Progenitor cell of endocrine pancreas (in vitro differentiated cells): ENCODE measurements at regions not wholly inside any gene's neighbourhood (a gene's known extent, or its start where the extent isn't known, plus 50 kb on each side); places are given as distances from the start of the nearest gene placed in this dataset.
"Not testable (repeated sequence)": the region's sequence is repeated elsewhere in the genome, so short reads cannot be mapped to it uniquely, and the experiment has no call there.

ENCODE experiments used
- DNase-seq: peaks from one replicate; pipeline ENCODE4 v3.0.0; 2021; ENCODE audit warnings: low spot score; ENCODE audit not compliant: unreplicated experiment
- H3K27ac Mint-ChIP-seq: 2 replicates; pipeline ENCODE4 v1.8.0; 2021; ENCODE audit warnings: mild to moderate bottlenecking, moderate library complexity, mixed read lengths
- H3K27me3 Mint-ChIP-seq: 2 replicates; pipeline ENCODE4 v1.8.0; 2021; ENCODE audit warnings: mixed read lengths
- H3K36me3 Mint-ChIP-seq: 2 replicates; pipeline ENCODE4 v1.8.0; 2022; ENCODE audit warnings: mixed read lengths; ENCODE audit not compliant: insufficient read depth
- H3K4me1 Mint-ChIP-seq: 2 replicates; pipeline ENCODE4 v1.8.0; 2021; ENCODE audit warnings: low read depth, mixed read lengths
- H3K4me3 Mint-ChIP-seq: 2 replicates; pipeline ENCODE4 v1.8.0; 2021; ENCODE audit warnings: low read depth, mild to moderate bottlenecking, moderate library complexity, mixed read lengths
- H3K9me3 Mint-ChIP-seq: 2 replicates; pipeline ENCODE4 v1.8.0; 2021; ENCODE audit warnings: low read depth, mixed read lengths
- CTCF ChIP-seq: fragments of 200-600 bp; sonication (generic); IDR thresholded peaks from one replicate; pipeline ENCODE4 v1.5.0; 2021; ENCODE audit warnings: antibody characterized with exemption, mild to moderate bottlenecking; ENCODE audit not compliant: unreplicated experiment

- no peaks in the 10 kb centered on the region for H3K9me3 Mint-ChIP-seq
- TF ChIP-seq CTCF, result no peak
- no peaks in the 10 kb centered on the region for H3K36me3 Mint-ChIP-seq
- H3K4me1 Mint-ChIP-seq, result peaks cover 13% of the 10 kb centered on the region
- peaks cover 25% of the 10 kb centered on the region for H3K27me3 Mint-ChIP-seq
- H3K4me3 Mint-ChIP-seq, result no peak overlapping the region
- DNase-seq, result no peak
- no peak overlapping the region for H3K27ac Mint-ChIP-seq
These were observed 100.7 kb upstream of the FNDC3A start for GRCh38 chr13:48875047-48875446.

GRCh38 chr13:48876289-48876688 lies 99.4 kb upstream of the FNDC3A start:
- Mint-ChIP-seq H3K4me3 (no peak overlapping the region), H3K36me3 (no peaks in the 10 kb centered on the region), H3K4me1 (peaks cover 13% of the 10 kb centered on the region), H3K27ac (no peak overlapping the region), H3K9me3 (no peaks in the 10 kb centered on the region), H3K27me3 (peaks cover 30% of the 10 kb centered on the region)
- TF ChIP-seq CTCF, result no peak
- no peak for DNase-seq

GRCh38 chr13:48879432-48879831 lies 96.3 kb upstream of the FNDC3A start:
- Mint-ChIP-seq H3K9me3 (no peaks in the 10 kb centered on the region), H3K4me1 (peaks cover 9% of the 10 kb centered on the region), H3K4me3 (no peak overlapping the region), H3K27ac (no peak overlapping the region), H3K27me3 (peaks cover 21% of the 10 kb centered on the region), H3K36me3 (no peaks in the 10 kb centered on the region)
- DNase-seq, result no peak
- no peak for TF ChIP-seq CTCF

- peaks cover 18% of the 10 kb centered on the region for H3K27me3 Mint-ChIP-seq
- H3K4me1 Mint-ChIP-seq, result peaks cover 6% of the 10 kb centered on the region
- no peak overlapping the region for H3K27ac Mint-ChIP-seq
- H3K9me3 Mint-ChIP-seq, result no peaks in the 10 kb centered on the region
- no peak overlapping the region for H3K4me3 Mint-ChIP-seq
- TF ChIP-seq CTCF, result no peak
- no peak for DNase-seq
- no peaks in the 10 kb centered on the region for H3K36me3 Mint-ChIP-seq
These were observed 95.9 kb upstream of the FNDC3A start for GRCh38 chr13:48879854-48880253.

- not testable (repeated sequence) for H3K4me3 Mint-ChIP-seq, H3K36me3 Mint-ChIP-seq, H3K9me3 Mint-ChIP-seq, H3K27me3 Mint-ChIP-seq, DNase-seq, H3K4me1 Mint-ChIP-seq, H3K27ac Mint-ChIP-seq
These were observed 91.9 kb upstream of the FNDC3A start for GRCh38 chr13:48883786-48884185.

GRCh38 chr13:48885027-48885395 lies 90.7 kb upstream of the FNDC3A start:
- Mint-ChIP-seq H3K9me3 (no peaks in the 10 kb centered on the region), H3K27me3 (peaks cover 5% of the 10 kb centered on the region), H3K4me3 (no peak overlapping the region), H3K27ac (no peak overlapping the region), H3K4me1 (no peaks in the 10 kb centered on the region), H3K36me3 (no peaks in the 10 kb centered on the region)
- no peak for TF ChIP-seq CTCF
- DNase-seq, result no peak
